WTC11 (cell line): ENCODE measurements at regions not wholly inside any gene's neighbourhood (a gene's known extent, or its start where the extent isn't known, plus 50 kb on each side); places are given as distances from the start of the nearest gene placed in this dataset.

Source experiments
- CREB1 ChIP-seq: sonication (generic); formaldehyde crosslinking; IDR thresholded peaks from 2 replicates; pipeline ENCODE4 v1.8.0; 2023; ENCODE audit warnings: mild to moderate bottlenecking, missing genetic modification reagents
- TF ChIP-seq, protein P1 (sequence below): sonication (generic); formaldehyde crosslinking; IDR thresholded peaks from 2 replicates; pipeline ENCODE4 v1.8.1; 2023; ENCODE audit warnings: mild to moderate bottlenecking, missing genetic modification reagents

DNA sequence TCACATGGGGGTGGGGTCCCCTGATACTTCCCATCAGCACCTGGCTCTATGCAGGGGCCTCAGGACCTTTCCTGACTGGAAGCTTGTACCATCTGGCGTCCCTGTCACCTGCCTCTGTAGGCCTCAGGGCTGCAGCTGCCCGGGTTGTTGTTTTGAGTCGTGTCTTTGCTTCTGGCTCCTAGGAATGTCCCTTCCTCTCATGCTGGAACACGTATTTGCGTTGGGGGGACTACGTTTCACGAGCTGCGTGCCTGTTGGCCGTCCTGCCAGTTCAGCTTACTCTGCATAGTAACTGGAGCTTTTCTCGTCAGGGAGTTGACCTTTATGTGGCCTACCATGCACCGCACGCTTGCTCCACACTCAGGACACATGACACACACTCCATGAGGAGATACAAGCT, 54.9 kb upstream of the IRX4 start:
- no peak for TF ChIP-seq CREB1 (CRISPR knock-in tag)
- TF ChIP-seq, protein P1, sequence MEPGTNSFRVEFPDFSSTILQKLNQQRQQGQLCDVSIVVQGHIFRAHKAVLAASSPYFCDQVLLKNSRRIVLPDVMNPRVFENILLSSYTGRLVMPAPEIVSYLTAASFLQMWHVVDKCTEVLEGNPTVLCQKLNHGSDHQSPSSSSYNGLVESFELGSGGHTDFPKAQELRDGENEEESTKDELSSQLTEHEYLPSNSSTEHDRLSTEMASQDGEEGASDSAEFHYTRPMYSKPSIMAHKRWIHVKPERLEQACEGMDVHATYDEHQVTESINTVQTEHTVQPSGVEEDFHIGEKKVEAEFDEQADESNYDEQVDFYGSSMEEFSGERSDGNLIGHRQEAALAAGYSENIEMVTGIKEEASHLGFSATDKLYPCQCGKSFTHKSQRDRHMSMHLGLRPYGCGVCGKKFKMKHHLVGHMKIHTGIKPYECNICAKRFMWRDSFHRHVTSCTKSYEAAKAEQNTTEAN: no peak
